Prostate gland (tissue), 2 donors: ENCODE measurements at regions not wholly inside any gene's neighbourhood (a gene's known extent, or its start where the extent isn't known, plus 50 kb on each side); places are given as distances from the start of the nearest gene placed in this dataset.

Experiments
- DNase-seq: peaks from one replicate; pipeline ENCODE4 v3.0.0-alpha.2; 2019; ENCODE audit warnings: low spot score
- H3K27ac ChIP-seq, 2 donors: fragments of 200-600 bp; sonication (generic); 2 replicates each; pipeline ENCODE4 v1.5.1; 2017 to 2019
- H3K27me3 ChIP-seq: fragments of 200-600 bp; sonication (generic); replicated peaks from 2 replicates; pipeline ENCODE4 v1.5.1; 2019; ENCODE audit not compliant: insufficient read depth
- H3K36me3 ChIP-seq, 2 donors: fragments of 200-600 bp; sonication (generic); 1 replicate in 1 of 2; 2 replicates in 1 of 2; pipeline versions ENCODE4 v1.5.1 to v1.8.1; 2017 to 2019
- H3K4me1 ChIP-seq: fragments of 200-600 bp; sonication (generic); replicated peaks from 2 replicates; pipeline ENCODE4 v1.5.1; 2019
- H3K4me3 ChIP-seq, 2 donors: fragments of 200-600 bp; sonication (generic); 2 replicates each; pipeline ENCODE4 v1.5.1; 2017 to 2019
- H3K9me3 ChIP-seq: fragments of 200-600 bp; sonication (generic); 2 replicates; pipeline ENCODE4 v1.5.1; 2017
- CTCF ChIP-seq, 4 experiments: fragments of 200-600 bp in 2 of 4; fragments of 450-650 bp in 2 of 4; sonication (generic) in 2 of 4; IDR thresholded peaks; 1 replicate in 3 of 4; 2 replicates in 1 of 4; pipeline ENCODE4 v1.5.1; 2016 to 2019; ENCODE audit warnings: antibody characterized with exemption in 4 of 4, mild to moderate bottlenecking in 2 of 4, moderate library complexity in 2 of 4
- POLR2A ChIP-seq: fragments of 450-650 bp; IDR thresholded peaks from one replicate; pipeline ENCODE4 v1.6.1; 2016; ENCODE audit warnings: antibody characterized with exemption, mild to moderate bottlenecking
- POLR2AphosphoS5 ChIP-seq: sonication (generic); formaldehyde crosslinking; IDR thresholded peaks from one replicate; pipeline ENCODE4 v1.6.1; 2017; ENCODE audit warnings: antibody characterized with exemption
- WGBS: methylation state at CpG from one replicate; pipeline ENCODE4 v1.1.5; 2018; 5-methylcytosine and 5-hydroxymethylcytosine counted together
- intact Hi-C: fragments of 100-400 bp; cut with DNase I; formaldehyde crosslinking; loops from one replicate; pipeline ENCODE4 v1.14.2; 2022

GRCh38 chr4:180434131-180434895 lies 1808.9 kb upstream of the TENM3 start:
- no peaks in the 10 kb centered on the region for H3K4me1 ChIP-seq
- no peak overlapping the region for H3K4me3 ChIP-seq
- no peaks in the 10 kb centered on the region for H3K9me3 ChIP-seq
- intact Hi-C loops, result no loop called here
- no peaks in the 10 kb centered on the region for H3K27me3 ChIP-seq
- H3K27ac ChIP-seq, result no peak overlapping the region
- DNase-seq, result no peak
- no peaks in the 10 kb centered on the region for H3K36me3 ChIP-seq
- TF ChIP-seq POLR2A (no peak), CTCF (IDR thresholded peaks at IDR 0.05) (no peak), POLR2AphosphoS5 (no peak)
- WGBS, result 29% methylated on average over 3 of the region's 3 CpGs

GRCh38 chr4:180436361-180436760 lies 1806.8 kb upstream of the TENM3 start:
- Histone ChIP-seq H3K4me1 (no peaks in the 10 kb centered on the region), H3K36me3 (no peaks in the 10 kb centered on the region), H3K4me3 (no peak overlapping the region), H3K27ac (no peak overlapping the region), H3K27me3 (no peaks in the 10 kb centered on the region), H3K9me3 (no peaks in the 10 kb centered on the region)
- 100% methylated on average over 1 of the region's 1 CpG for WGBS
- no peak for DNase-seq
- TF ChIP-seq CTCF (IDR thresholded peaks at IDR 0.05) (no peak), POLR2AphosphoS5 (no peak), POLR2A (no peak)
- intact Hi-C loops, result no loop called here

GRCh38 chr4:180437601-180438000 lies 1805.6 kb upstream of the TENM3 start:
- DNase-seq, result no peak
- TF ChIP-seq POLR2A, result no peak
- no peak for TF ChIP-seq CTCF (IDR thresholded peaks at IDR 0.05)
- TF ChIP-seq POLR2AphosphoS5, result no peak
- Histone ChIP-seq H3K27me3 (no peaks in the 10 kb centered on the region), H3K27ac (no peak overlapping the region), H3K36me3 (no peaks in the 10 kb centered on the region), H3K4me3 (no peak overlapping the region), H3K4me1 (no peaks in the 10 kb centered on the region), H3K9me3 (no peaks in the 10 kb centered on the region)
- WGBS, result 68% methylated on average over 5 of the region's 5 CpGs
- intact Hi-C loops, result no loop called here

- no peak for DNase-seq
- H3K9me3 ChIP-seq, result no peaks in the 10 kb centered on the region
- no peaks in the 10 kb centered on the region for H3K36me3 ChIP-seq
- no peaks in the 10 kb centered on the region for H3K4me1 ChIP-seq
- no peaks in the 10 kb centered on the region for H3K27me3 ChIP-seq
- TF ChIP-seq CTCF (IDR thresholded peaks at IDR 0.05) (no peak), POLR2A (no peak), POLR2AphosphoS5 (no peak)
- WGBS, result 87% methylated on average over 1 of the region's 1 CpG
- H3K27ac ChIP-seq, result no peak overlapping the region
- intact Hi-C loops, result no loop called here
- no peak overlapping the region for H3K4me3 ChIP-seq
These were observed 1794.9 kb upstream of the TENM3 start for GRCh38 chr4:180448306-180448705.

GRCh38 chr4:180449395-180449956 lies 1793.7 kb upstream of the TENM3 start:
- no peaks in the 10 kb centered on the region for H3K4me1 ChIP-seq
- H3K27ac ChIP-seq, result no peak overlapping the region
- intact Hi-C loops, result no loop called here
- H3K36me3 ChIP-seq, result no peaks in the 10 kb centered on the region
- no peaks in the 10 kb centered on the region for H3K9me3 ChIP-seq
- no peak for DNase-seq
- H3K4me3 ChIP-seq, result no peak overlapping the region
- 34% methylated on average over 6 of the region's 6 CpGs for WGBS
- H3K27me3 ChIP-seq, result no peaks in the 10 kb centered on the region
- TF ChIP-seq POLR2AphosphoS5, result no peak
- no peak for TF ChIP-seq POLR2A
- no peak for TF ChIP-seq CTCF (IDR thresholded peaks at IDR 0.05)
